ENCODE measurements at regions not wholly inside any gene's neighbourhood (a gene's known extent, or its start where the extent isn't known, plus 50 kb on each side); places are given as distances from the start of the nearest gene placed in this dataset.

DNA sequence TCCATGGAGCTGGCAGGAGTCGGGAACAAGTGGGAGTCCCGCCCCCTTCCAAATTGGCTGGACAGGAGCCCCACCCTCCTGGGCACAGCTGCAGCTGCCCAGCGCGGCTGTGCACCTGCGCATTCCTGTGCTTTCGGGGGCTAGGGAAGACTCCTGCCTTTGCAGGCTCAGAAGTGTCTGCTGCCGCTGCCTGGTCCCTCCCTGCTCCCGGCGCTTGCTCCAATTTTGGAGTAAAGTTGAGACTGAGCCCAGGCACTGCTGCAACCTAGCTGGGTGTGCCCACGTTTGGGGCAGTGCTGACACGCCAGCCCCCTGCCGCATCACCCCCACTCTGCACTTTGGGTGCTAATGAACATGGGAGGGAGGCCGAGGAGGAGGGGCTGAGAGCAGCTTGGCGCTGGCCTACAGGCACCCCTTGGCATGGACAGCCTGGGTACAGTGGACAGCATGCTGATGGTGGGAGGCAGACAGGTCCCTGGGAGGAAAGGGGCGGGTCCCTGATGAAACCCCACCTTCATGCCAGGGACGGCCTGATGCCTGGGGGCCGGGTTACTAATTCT lies 399.2 kb upstream of the CNTN4 start:
- DNase-seq (ENCODE audit: low read depth) = no peak
- TF ChIP-seq, protein P1, sequence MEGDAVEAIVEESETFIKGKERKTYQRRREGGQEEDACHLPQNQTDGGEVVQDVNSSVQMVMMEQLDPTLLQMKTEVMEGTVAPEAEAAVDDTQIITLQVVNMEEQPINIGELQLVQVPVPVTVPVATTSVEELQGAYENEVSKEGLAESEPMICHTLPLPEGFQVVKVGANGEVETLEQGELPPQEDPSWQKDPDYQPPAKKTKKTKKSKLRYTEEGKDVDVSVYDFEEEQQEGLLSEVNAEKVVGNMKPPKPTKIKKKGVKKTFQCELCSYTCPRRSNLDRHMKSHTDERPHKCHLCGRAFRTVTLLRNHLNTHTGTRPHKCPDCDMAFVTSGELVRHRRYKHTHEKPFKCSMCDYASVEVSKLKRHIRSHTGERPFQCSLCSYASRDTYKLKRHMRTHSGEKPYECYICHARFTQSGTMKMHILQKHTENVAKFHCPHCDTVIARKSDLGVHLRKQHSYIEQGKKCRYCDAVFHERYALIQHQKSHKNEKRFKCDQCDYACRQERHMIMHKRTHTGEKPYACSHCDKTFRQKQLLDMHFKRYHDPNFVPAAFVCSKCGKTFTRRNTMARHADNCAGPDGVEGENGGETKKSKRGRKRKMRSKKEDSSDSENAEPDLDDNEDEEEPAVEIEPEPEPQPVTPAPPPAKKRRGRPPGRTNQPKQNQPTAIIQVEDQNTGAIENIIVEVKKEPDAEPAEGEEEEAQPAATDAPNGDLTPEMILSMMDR (conservative IDR thresholded peaks at IDR 0.05; ENCODE audit: low read depth, low read length) = no peak
- H3K4me3 ChIP-seq (ENCODE audit: low read length) = no peak overlapping the region

GRCh38 chr3:1700650-1701049 lies 398.0 kb upstream of the CNTN4 start:
- no peak for DNase-seq (ENCODE audit: low read depth)
- TF ChIP-seq, protein P1 (conservative IDR thresholded peaks at IDR 0.05; ENCODE audit: low read depth, low read length) = no peak
- no peak overlapping the region for H3K4me3 ChIP-seq (ENCODE audit: low read length)

- no peak overlapping the region for H3K4me3 ChIP-seq (ENCODE audit: low read length)
- DNase-seq (ENCODE audit: low read depth) = no peak
- TF ChIP-seq, protein P1 (conservative IDR thresholded peaks at IDR 0.05; ENCODE audit: low read depth, low read length) = no peak
These were observed 395.5 kb upstream of the CNTN4 start for GRCh38 chr3:1703169-1703568.

DNA sequence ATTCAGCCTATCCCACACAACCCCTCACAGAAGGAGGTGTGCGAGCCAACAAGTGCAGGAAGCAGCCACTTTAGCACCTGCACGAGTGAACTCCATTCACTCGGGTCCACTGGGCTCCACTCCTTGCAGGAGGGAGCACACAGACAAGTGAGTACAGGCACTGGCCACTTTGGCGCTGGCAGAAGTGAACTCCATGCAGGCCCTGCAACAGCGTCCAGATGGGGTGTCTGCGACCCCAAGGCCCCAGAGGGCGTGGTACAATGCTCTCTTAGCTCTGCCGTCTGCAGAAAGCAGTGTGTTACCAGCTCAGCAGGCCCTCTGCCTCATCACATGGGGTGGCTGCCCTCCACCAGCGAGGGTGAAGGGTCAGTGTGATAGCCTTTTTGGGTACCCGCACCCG lies 388.0 kb upstream of the CNTN4 start:
- no peak overlapping the region for H3K4me3 ChIP-seq (ENCODE audit: low read length)
- DNase-seq (ENCODE audit: low read depth) = no peak
- TF ChIP-seq, protein P1 (conservative IDR thresholded peaks at IDR 0.05; ENCODE audit: low read depth, low read length) = no peak

DNA sequence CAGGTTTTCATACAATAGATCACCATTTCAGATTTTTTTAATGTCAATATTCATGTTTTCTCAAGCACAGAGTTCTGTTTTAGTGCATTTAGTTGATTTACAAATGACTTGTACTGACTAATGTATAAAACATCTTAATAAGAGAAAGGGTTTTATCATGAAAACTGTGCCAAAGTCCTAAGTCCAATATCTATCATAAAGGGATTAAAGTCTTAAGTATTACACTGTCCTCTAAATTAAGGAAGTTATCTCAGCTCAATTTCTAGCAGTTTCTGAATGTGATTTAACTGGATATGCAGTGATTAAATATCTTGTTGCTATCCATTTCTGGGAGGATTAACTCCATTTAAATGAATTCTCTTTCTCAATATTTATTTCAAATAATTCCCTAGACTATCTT lies 381.1 kb upstream of the CNTN4 start:
- TF ChIP-seq, protein P1 (conservative IDR thresholded peaks at IDR 0.05; ENCODE audit: low read depth, low read length) = no peak
- peak; percentile 83 for DNase-seq (ENCODE audit: low read depth)

GRCh38 chr3:1723726-1724125 lies 374.9 kb upstream of the CNTN4 start:
- no peak overlapping the region for H3K4me3 ChIP-seq (ENCODE audit: low read length)
- TF ChIP-seq, protein P1 (conservative IDR thresholded peaks at IDR 0.05; ENCODE audit: low read depth, low read length) = no peak
- no peak for DNase-seq (ENCODE audit: low read depth)

More for the DNA sequence above, 381.1 kb upstream of the CNTN4 start:
- H3K4me3 ChIP-seq (ENCODE audit: low read length) = no peak overlapping the region

DNA sequence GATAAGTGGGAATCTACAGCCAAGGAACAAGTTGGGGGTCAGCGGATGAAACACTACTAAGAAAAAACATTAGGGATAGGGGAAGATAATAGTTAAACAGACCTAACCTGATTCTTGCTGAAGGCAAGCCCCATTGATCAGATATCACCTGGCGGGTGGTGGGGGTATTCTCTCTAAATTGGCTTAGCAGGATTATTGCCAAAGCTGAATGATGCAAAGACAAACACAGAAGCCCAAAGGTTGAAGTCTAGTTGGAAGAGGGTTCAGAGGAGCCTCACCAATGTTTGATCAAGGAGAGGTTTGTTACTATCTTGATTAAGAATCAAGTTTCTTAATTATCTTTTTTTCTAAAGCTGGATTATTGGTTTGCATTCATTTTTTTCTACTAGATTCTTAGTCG lies 371.9 kb upstream of the CNTN4 start:
- H3K4me3 ChIP-seq (ENCODE audit: low read length) = no peak overlapping the region
- no peak for DNase-seq (ENCODE audit: low read depth)
- TF ChIP-seq, protein P1 (conservative IDR thresholded peaks at IDR 0.05; ENCODE audit: low read depth, low read length) = no peak

Data from retinal pigment epithelial cell (primary cell).